SK-N-DZ (cell line): ENCODE measurements at regions not wholly inside any gene's neighbourhood (a gene's known extent, or its start where the extent isn't known, plus 50 kb on each side); places are given as distances from the start of the nearest gene placed in this dataset.
"Not testable (repeated sequence)": the region's sequence is repeated elsewhere in the genome, so short reads cannot be mapped to it uniquely, and the experiment has no call there.

Experiments used
- DNase-seq: peaks from one replicate; pipeline ENCODE4 v3.0.0-alpha.2; 2015; ENCODE audit warnings: low spot score

DNA sequence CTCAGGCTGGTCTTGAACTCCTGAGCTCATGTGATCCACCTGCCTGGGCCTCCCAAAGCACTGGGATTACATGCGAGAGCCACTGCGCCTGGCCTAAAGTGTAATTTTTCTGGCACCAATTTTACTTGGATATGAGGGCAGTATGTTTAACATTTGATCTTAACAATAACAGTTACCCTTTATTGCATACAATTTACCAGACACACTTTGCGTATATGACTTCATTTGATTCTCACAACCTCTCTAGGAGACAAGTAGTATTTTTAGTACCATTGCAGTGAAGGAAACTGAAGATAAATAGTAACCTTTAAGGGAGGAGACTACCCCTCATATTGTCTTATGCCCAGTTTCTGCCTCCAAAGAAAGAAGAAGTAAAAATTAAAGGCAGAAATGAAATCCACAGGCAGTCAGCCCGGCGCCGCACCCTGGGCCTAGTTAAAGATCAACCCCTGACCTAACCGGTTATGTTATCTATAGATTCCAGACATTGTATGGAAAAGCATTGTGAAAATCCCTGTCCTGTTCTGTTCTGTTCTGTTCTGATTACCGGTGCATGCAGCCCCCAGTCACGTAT is 54.0 kb downstream of the CYP26A1 start:
- not testable (repeated sequence) for DNase-seq

DNA sequence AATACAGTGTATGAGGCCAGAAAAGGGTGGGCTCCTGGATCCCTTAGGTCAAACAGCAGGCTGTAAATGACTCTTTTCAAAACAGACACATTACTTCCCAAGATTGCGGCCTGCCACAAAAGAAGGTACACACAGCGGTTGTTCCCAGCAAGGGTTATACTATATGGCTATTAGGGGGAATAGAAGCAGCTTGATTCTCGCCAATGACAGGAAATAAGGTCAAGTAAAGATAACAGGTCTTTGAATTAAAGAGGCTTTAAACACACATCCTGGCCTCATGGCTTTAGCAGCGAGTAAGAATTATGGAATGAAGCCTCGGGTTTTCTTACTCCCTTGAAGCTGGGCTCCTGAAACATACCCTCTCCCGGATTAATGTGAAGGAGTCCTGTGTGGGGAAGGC is 58.3 kb downstream of the CYP26A1 start:
- DNase-seq = no peak

DNA sequence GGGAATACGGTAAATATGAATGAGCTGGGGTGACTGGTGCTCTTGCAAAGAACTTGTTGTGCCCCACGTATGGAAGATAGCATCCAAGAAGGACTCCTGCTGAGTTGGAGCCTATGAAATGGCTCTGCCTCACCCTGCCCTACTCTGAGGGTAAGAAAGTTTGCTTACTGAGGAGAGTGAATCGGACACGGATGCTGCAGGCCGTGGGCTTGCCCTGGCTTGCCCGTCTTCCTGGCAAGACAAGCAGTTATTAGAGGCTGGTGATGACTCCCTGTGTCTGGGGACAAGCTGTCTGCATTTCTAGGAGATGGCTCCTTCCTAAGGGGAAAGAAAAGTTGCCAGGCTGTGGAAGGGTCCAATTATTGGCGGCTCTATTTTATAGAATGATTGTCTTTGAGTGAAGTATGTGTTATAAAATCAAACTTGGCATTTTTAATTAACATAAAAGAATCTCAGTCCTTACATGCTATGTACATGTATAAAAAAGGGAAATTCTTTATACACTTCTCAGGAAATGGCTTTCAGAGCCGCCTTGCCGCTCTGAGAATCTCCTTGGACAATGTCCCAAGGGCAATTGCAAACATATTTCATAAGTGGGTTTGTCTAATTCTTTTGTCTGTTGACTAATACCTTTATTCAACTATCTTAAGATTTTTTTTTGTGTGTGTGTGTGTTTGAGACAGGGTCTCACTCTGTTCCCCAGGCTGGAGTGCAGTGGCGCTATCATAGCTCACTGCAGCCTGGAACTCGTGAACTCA is 64.6 kb downstream of the CYP26A1 start:
- no peak for DNase-seq

DNA sequence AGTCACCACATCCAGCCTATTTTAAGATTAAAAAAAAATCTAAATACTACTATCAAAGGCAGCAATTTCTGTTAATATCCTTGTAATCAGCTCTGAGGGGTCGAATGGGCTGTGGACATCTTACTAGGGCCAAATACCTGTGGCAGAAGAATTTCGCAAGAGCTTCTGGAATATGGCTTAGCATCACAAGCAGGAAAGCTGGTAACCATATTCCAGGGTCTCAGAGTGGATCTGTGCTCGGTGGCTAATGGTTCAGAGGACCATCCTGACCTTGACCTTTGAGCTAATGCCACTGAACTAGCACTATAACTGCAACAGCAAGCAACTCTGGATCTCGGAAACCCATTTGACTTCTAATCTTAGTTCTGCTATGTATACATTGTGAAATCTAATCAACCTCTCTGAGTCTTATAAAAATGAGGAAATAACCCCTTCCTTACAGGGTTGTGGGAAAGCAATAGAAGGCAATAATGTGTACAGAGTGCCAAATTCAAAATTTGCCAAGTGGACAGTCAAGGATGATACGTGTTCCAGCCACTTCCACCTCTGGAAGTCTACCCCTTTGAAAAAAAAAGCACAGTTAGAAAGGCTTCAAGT is 65.5 kb downstream of the CYP26A1 start:
- no peak for DNase-seq

- no peak for DNase-seq
Observed at GRCh38 chr10:93142534-93142933, 68.8 kb downstream of the CYP26A1 start.

- DNase-seq = no peak
Observed at GRCh38 chr10:93143281-93143680, 69.6 kb downstream of the CYP26A1 start.

GRCh38 chr10:93146336-93146735 is 72.6 kb downstream of the CYP26A1 start:
- no peak for DNase-seq

- no peak for DNase-seq
Observed at GRCh38 chr10:93147281-93147680, 73.6 kb downstream of the CYP26A1 start.

DNA sequence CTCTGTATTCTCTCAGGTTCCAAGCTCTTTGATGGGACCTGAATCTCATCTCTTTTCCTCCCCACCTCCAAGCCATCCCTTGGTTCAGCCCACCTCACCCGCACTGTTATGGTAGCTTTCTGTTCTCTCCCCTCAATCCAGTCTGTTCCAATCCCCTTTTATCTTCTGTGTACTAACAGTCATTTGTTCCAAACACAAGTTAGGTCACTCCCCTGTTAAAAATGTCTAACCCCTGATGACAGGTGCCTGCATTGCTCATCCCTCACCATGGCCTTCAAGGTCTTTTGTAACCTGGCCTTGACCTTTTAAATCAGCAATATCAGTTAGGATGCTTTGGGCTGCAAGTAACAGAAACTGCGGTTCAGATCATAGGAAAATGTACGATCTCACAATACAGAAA is 74.8 kb downstream of the CYP26A1 start:
- DNase-seq = no peak

DNA sequence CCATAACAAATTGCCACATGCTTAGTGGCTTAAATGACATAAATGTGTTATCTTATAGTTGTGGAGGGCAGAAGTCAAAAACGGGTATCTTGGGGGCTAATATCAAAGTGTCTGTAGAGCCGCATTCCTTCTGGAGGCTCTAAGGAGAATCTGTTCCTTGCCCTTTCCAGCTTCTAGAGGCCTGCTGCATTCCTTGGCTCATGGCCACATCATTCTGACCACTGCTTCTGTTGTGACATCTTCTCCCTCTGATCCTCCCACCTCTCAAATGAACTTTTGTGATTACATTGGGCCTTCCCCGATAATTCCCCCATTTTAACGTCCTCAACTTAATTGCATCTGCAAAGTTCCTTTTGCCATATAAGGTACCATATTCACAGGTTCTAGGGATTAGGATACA is 76.1 kb downstream of the CYP26A1 start:
- DNase-seq = no peak

GRCh38 chr10:93150289-93150688 is 76.6 kb downstream of the CYP26A1 start:
- DNase-seq = no peak

DNA sequence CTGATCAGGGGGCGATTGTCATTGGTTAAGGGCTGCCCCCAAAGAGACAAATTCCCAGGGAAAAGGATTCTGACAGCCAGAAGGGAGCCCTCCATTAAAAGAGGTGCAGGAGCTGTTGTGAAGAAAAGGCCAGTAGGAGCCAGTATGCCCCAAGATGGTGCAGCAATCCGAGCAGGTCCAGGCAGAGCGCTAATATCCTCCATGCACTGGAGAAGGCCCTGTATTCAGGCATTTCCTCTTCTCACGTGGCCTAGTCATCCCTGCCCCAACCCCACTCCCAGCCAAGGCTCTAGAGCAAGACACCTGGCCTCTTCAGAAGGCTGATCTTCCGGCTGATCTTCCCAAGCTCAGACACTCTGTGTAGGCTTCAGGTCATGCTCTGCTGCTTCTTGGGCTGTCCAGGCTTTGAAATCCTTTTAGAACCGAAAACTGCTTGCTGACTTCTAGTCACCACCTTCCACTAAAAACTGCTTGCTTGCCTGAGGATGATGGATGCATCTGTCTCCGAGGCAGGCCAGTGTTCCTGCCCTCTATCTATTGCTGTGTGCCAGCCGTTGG is 77.4 kb downstream of the CYP26A1 start:
- no peak for DNase-seq

DNA sequence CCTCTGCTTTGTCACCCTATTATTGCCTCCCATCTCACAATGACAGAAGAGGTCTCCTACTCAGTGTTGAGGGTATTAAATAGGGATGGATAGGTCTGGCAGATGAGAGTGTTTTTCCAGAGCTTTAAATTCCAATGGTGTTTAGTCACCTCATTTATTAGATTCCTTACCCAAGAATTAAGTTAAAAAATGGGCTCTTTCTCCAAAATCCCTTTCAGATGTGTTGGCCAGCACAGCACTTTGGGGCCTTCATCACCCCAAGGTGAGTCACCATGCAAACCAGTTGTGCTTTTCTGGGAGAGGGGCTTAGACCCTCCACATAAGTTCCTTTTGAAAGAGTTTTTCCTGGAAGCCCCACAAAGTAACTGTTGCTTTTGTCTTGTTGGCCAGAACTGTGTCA is 78.4 kb downstream of the CYP26A1 start:
- DNase-seq = no peak

DNA sequence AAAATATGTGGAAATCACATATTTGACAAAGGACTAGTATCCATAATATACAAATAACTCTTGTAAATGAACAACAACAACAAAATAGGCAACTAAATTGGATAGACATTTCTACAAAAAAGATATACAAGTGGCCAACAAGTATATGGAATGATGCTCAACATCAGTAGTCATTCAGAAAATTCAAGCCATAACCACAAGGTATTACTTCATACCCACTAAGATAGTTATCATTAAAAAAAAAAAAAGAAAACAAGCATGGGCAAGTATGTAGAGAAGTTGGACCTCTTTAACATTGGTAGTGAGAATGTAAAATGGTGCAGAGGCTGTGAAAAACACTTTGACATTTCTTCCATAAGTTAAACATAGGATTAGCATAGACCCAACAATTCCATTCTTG is 80.8 kb downstream of the CYP26A1 start:
- DNase-seq = no peak

DNA sequence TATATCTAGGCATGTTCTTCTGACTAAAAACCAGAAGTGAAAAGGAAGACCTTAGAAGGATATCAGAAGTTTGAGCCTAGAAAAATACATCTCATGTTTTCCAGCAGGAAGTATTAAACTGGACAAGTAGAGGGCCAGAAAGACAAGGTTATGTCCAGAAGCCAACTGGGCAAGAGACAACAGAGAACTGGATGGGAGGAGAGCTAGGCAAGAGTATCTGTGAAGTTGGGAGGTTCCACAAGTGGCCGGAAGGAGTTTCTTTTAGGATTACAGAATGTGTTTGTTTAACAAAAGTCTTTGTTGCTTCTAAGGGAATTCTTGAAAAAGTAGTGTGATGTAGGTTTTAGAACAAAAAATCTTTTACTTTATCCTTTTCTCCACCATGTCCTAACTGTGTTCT is 86.4 kb downstream of the CYP26A1 start:
- no peak for DNase-seq

DNA sequence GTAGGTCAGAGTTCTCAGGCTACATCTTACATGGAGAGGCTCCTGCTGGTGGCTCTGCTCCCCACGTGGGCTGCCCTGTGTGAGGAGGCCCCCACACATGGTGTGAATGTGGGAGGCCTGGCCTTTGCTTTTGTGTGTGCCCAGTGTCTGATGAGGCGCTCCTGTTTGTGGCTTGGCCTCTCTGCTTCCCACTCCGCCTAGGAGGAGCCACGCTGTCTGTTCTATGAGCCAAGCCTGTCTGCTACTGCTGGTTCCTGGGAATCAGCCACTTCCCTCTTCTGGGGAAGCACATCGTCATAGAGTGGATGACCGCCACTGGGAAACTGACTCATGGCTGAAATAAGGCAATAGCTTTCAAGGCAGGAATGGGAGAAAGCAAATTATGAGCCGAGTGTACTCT is 87.1 kb downstream of the CYP26A1 start:
- DNase-seq = no peak

DNA sequence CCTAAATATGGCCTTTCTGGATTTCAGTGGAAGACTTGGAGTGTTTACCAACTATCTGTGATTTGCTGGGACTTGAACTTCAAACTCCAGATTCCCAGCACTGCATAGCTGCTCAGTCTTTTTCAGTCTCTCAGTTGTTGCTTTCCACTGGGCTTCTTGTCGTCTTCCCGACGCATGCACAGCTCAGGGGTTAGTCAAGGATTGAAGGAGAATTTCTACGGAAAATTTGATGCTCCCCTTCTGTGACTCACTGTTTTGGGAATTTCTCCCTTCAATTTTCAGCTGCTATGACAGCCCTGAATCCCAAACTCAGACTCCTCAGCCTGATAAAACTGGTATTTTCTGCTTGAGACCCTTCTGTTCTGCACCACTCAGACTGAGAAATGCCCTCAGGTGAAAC is 91.7 kb downstream of the CYP26A1 start:
- no peak for DNase-seq

DNA sequence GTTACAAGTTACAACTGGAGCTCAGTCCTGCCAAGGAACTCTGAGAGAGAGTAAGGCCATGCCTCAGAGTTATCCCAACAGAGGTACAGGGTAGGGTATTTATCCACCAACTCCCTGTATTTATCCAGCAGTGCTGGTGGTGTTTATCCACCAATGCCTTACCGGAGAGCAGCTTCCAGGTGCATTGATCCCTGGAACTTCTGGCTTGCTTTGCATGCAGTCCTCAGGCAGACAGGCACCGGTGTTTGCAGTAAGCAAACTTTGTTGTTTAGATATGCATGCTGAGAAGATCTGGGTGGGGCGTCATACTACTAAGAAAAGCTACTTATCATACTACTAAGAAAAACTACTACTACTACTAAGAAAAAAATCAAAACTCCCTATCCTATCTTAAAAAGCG is 92.4 kb downstream of the CYP26A1 start:
- DNase-seq = no peak

GRCh38 chr10:93171837-93172236 is 98.1 kb downstream of the CYP26A1 start:
- DNase-seq = no peak

- no peak for DNase-seq
Observed at GRCh38 chr10:93173967-93174845, 100.5 kb downstream of the CYP26A1 start.

DNA sequence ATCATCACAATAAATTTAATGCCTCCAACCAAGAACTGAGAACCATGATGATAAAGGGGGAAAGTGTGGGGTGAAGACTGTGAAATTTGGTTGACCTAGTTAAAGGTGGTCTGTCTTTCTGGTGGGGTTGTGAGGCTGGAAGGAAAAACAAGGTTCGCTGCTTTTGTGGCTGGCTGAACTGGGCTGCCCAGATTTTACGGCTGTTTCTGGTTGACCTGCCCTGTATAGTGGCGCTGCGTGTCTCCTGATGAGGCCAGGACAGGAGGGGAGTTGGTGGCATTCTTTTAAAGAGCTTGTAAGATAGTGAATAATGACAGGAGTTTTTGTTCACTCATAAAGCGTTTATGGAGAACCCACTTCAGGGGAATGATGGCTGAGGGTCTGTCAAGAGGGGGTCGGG is 101.8 kb downstream of the CYP26A1 start:
- DNase-seq = no peak

- no peak for DNase-seq
Observed at GRCh38 chr10:93177511-93177910, 103.8 kb downstream of the CYP26A1 start.
